Stomach smooth muscle (tissue), 2 donors: ENCODE measurements at regions not wholly inside any gene's neighbourhood (a gene's known extent, or its start where the extent isn't known, plus 50 kb on each side); places are given as distances from the start of the nearest gene placed in this dataset.
"Not testable (repeated sequence)": the region's sequence is repeated elsewhere in the genome, so short reads cannot be mapped to it uniquely, and the experiment has no call there.

Source experiments
- H3K27ac ChIP-seq: one replicate; pipeline ENCODE4 v1.7.0; 2013; ENCODE audit warnings: mild to moderate bottlenecking, low read length, inconsistent platforms
- H3K27me3 ChIP-seq, 2 donors: one replicate each; pipeline ENCODE4 v1.7.0; 2013; ENCODE audit warnings: low read length in 2 of 2; ENCODE audit not compliant: insufficient read depth in 2 of 2, control insufficient read depth in 1 of 2
- H3K36me3 ChIP-seq, 2 donors: one replicate each; pipeline ENCODE4 v1.7.0; 2013; ENCODE audit warnings: low read length in 2 of 2; ENCODE audit not compliant: control insufficient read depth in 2 of 2, insufficient read depth in 2 of 2
- H3K4me1 ChIP-seq: one replicate; pipeline ENCODE4 v1.7.0; 2013; ENCODE audit warnings: low read length; ENCODE audit not compliant: control insufficient read depth, insufficient read depth
- H3K4me3 ChIP-seq, 2 donors: one replicate each; pipeline ENCODE4 v1.7.0; 2013; ENCODE audit warnings: low read length in 2 of 2
- H3K9ac ChIP-seq, 2 donors: one replicate each; pipeline ENCODE4 v1.7.0; 2013; ENCODE audit warnings: low read length in 2 of 2, mild to moderate bottlenecking in 1 of 2
- H3K9me3 ChIP-seq, 2 donors: one replicate each; pipeline ENCODE4 v1.7.0; 2013; ENCODE audit warnings: low read length in 2 of 2; ENCODE audit not compliant: control insufficient read depth in 2 of 2
- donor health status: healthy.
- donor health status: Pancreatic carcinoma.

GRCh38 chr18:60066219-60066975 is 166.6 kb downstream of the PMAIP1 start:
- Histone ChIP-seq H3K4me1 (peaks cover 9% of the 10 kb centered on the region), H3K4me3 (no peak overlapping the region), H3K9ac (no peak overlapping the region), H3K36me3 (no peaks in the 10 kb centered on the region), H3K9me3 (no peaks in the 10 kb centered on the region), H3K27me3 (no peaks in the 10 kb centered on the region), H3K27ac (no peak overlapping the region)

- Histone ChIP-seq H3K9me3 (no peaks in the 10 kb centered on the region), H3K36me3 (no peaks in the 10 kb centered on the region), H3K27me3 (no peaks in the 10 kb centered on the region), H3K9ac (no peak overlapping the region), H3K4me3 (no peak overlapping the region), H3K4me1 (peaks cover 12% of the 10 kb centered on the region), H3K27ac (no peak overlapping the region)
Observed at GRCh38 chr18:60064271-60064670, 164.5 kb downstream of the PMAIP1 start.

- H3K4me1 ChIP-seq: peaks cover 12% of the 10 kb centered on the region
- not testable (repeated sequence) for H3K27ac ChIP-seq, H3K27me3 ChIP-seq, H3K9ac ChIP-seq, H3K36me3 ChIP-seq, H3K9me3 ChIP-seq, H3K4me3 ChIP-seq
Observed at GRCh38 chr18:60062831-60063230, 163.0 kb downstream of the PMAIP1 start.

- Histone ChIP-seq H3K27ac (no peak overlapping the region), H3K9ac (no peak overlapping the region), H3K9me3 (no peaks in the 10 kb centered on the region), H3K4me3 (no peak overlapping the region), H3K36me3 (no peaks in the 10 kb centered on the region), H3K4me1 (peaks cover 12% of the 10 kb centered on the region), H3K27me3 (no peaks in the 10 kb centered on the region)
Observed at GRCh38 chr18:60062396-60062795, 162.6 kb downstream of the PMAIP1 start.

- Histone ChIP-seq H3K36me3 (no peaks in the 10 kb centered on the region), H3K4me1 (peaks cover 5% of the 10 kb centered on the region), H3K9ac (no peak overlapping the region), H3K27me3 (no peaks in the 10 kb centered on the region), H3K9me3 (no peaks in the 10 kb centered on the region), H3K27ac (no peak overlapping the region), H3K4me3 (peak overlapping the region in 1 of 2 donors; percentile 20)
Observed at GRCh38 chr18:60060578-60060977, 160.8 kb downstream of the PMAIP1 start.

- Histone ChIP-seq H3K4me1 (peaks cover 3% of the 10 kb centered on the region), H3K27ac (no peak overlapping the region), H3K4me3 (peak overlapping the region in 1 of 2 donors; percentile 20), H3K27me3 (no peaks in the 10 kb centered on the region), H3K9me3 (no peaks in the 10 kb centered on the region), H3K9ac (no peak overlapping the region), H3K36me3 (no peaks in the 10 kb centered on the region)
Observed at GRCh38 chr18:60060026-60060425, 160.2 kb downstream of the PMAIP1 start.

GRCh38 chr18:60059216-60059615 is 159.4 kb downstream of the PMAIP1 start:
- peaks cover 3% of the 10 kb centered on the region for H3K4me1 ChIP-seq

GRCh38 chr18:60053747-60054304 is 154.0 kb downstream of the PMAIP1 start:
- no peak overlapping the region for H3K27ac ChIP-seq
- H3K36me3 ChIP-seq: no peaks in the 10 kb centered on the region
- H3K27me3 ChIP-seq: no peaks in the 10 kb centered on the region
- H3K4me3 ChIP-seq: no peak overlapping the region
- no peak overlapping the region for H3K9ac ChIP-seq
- no peaks in the 10 kb centered on the region for H3K9me3 ChIP-seq
- no peaks in the 10 kb centered on the region for H3K4me1 ChIP-seq

More at GRCh38 chr18:60059216-60059615, 159.4 kb downstream of the PMAIP1 start:
- H3K4me3 ChIP-seq: no peak overlapping the region
- no peak overlapping the region for H3K27ac ChIP-seq
- H3K27me3 ChIP-seq: no peaks in the 10 kb centered on the region
- H3K9me3 ChIP-seq: no peaks in the 10 kb centered on the region
- H3K9ac ChIP-seq: no peak overlapping the region
- H3K36me3 ChIP-seq: no peaks in the 10 kb centered on the region

- H3K27ac ChIP-seq: no peak overlapping the region
- H3K27me3 ChIP-seq: no peaks in the 10 kb centered on the region
Observed at GRCh38 chr18:60050821-60051220, 151.0 kb downstream of the PMAIP1 start.

GRCh38 chr18:60049172-60049571 is 149.4 kb downstream of the PMAIP1 start:
- no peak overlapping the region for H3K9ac ChIP-seq
- no peaks in the 10 kb centered on the region for H3K27me3 ChIP-seq
- no peak overlapping the region for H3K27ac ChIP-seq
- no peaks in the 10 kb centered on the region for H3K36me3 ChIP-seq
- H3K4me3 ChIP-seq: no peak overlapping the region
- H3K4me1 ChIP-seq: no peaks in the 10 kb centered on the region
- no peaks in the 10 kb centered on the region for H3K9me3 ChIP-seq

More at GRCh38 chr18:60050821-60051220, 151.0 kb downstream of the PMAIP1 start:
- H3K9me3 ChIP-seq: no peaks in the 10 kb centered on the region
- H3K9ac ChIP-seq: no peak overlapping the region
- H3K4me1 ChIP-seq: no peaks in the 10 kb centered on the region
- no peak overlapping the region for H3K4me3 ChIP-seq
- H3K36me3 ChIP-seq: no peaks in the 10 kb centered on the region

GRCh38 chr18:60047556-60047955 is 147.8 kb downstream of the PMAIP1 start:
- H3K9ac ChIP-seq: no peak overlapping the region
- H3K9me3 ChIP-seq: no peaks in the 10 kb centered on the region
- H3K36me3 ChIP-seq: no peaks in the 10 kb centered on the region
- no peaks in the 10 kb centered on the region for H3K4me1 ChIP-seq
- no peak overlapping the region for H3K27ac ChIP-seq
- H3K4me3 ChIP-seq: no peak overlapping the region
- no peaks in the 10 kb centered on the region for H3K27me3 ChIP-seq
